H1 (cell line): ENCODE measurements at regions not wholly inside any gene's neighbourhood (a gene's known extent, or its start where the extent isn't known, plus 50 kb on each side); places are given as distances from the start of the nearest gene placed in this dataset.

Experiments
- CTCF ChIA-PET: fragments of 300-600 bp; sonication (Branson Sonifier 250); formaldehyde crosslinking; loops from one replicate; lab custom pipeline; 2021; ENCODE audit not compliant: partially characterized antibody; lab: Charles Lee
- POLR2A ChIA-PET: fragments of 300-600 bp; sonication (Branson Sonifier 250); formaldehyde crosslinking; loops from one replicate; lab custom pipeline; 2021; ENCODE audit warnings: inconsistent platforms; ENCODE audit not compliant: partially characterized antibody; lab: Charles Lee
- DNase-seq, 2 experiments: peaks; one replicate each; pipeline versions ENCODE4 v3.0.0 to v3.0.0-alpha.2; 2010 to 2022; ENCODE audit warnings: low spot score in 2 of 2, low read depth in 1 of 2, mixed read lengths in 1 of 2
- FAIRE-seq: peaks from 2 replicates; lab custom pipeline; 2011; peaks lifted over from hg19 to GRCh38; lab: Jason Lieb, UNC
- H2AFZ ChIP-seq: 2 replicates; pipeline ENCODE4 v1.8.1; 2012; ENCODE audit warnings: low read length, inconsistent platforms
- H2AK5ac ChIP-seq: 2 replicates; pipeline ENCODE4 v1.6.1; 2013; ENCODE audit warnings: low read depth, low read length
- H2BK120ac ChIP-seq: replicated peaks from 2 replicates; pipeline ENCODE3; 2013; ENCODE audit warnings: low read depth, low read length, inconsistent platforms
- H2BK12ac ChIP-seq: 2 replicates; pipeline ENCODE4 v1.6.1; 2013; ENCODE audit warnings: low read depth, low read length
- H2BK15ac ChIP-seq: 2 replicates; pipeline ENCODE4 v1.6.1; 2013; ENCODE audit warnings: low read length
- H2BK20ac ChIP-seq: 2 replicates; pipeline ENCODE4 v1.6.1; 2013; ENCODE audit warnings: low read length
- H2BK5ac ChIP-seq: 2 replicates; pipeline ENCODE4 v1.6.1; 2013; ENCODE audit warnings: low read depth, low read length
- H3K14ac ChIP-seq: 2 replicates; pipeline ENCODE4 v1.6.1; 2013; ENCODE audit warnings: inconsistent platforms; ENCODE audit not compliant: insufficient read length
- H3K18ac ChIP-seq: 2 replicates; pipeline ENCODE4 v1.6.1; 2013; ENCODE audit warnings: low read length; ENCODE audit errors: extremely low read depth
- H3K23ac ChIP-seq: 2 replicates; pipeline ENCODE4 v1.6.1; 2013; ENCODE audit warnings: inconsistent platforms; ENCODE audit not compliant: insufficient read length
- H3K23me2 ChIP-seq: 2 replicates; pipeline ENCODE4 v1.6.1; 2013; ENCODE audit warnings: low read depth, low read length
- H3K27ac ChIP-seq: 2 replicates; pipeline ENCODE4 v1.6.1; 2011; ENCODE audit warnings: low read depth, low read length, inconsistent platforms
- H3K27me3 ChIP-seq, 4 experiments: replicated peaks in 1 of 4; 1 replicate in 1 of 4; 2 replicates in 3 of 4; pipeline versions ENCODE4 v1.6.1 to v1.8.1; 2011 to 2013; ENCODE audit warnings: low read length in 3 of 4, mild to moderate bottlenecking in 3 of 4, inconsistent platforms in 2 of 4, mixed read lengths in 2 of 4, moderate library complexity in 1 of 4; ENCODE audit not compliant: control insufficient read depth in 3 of 4, insufficient read depth in 3 of 4; ENCODE audit errors: extremely low read depth in 1 of 4
- H3K36me3 ChIP-seq, 4 experiments: 2 replicates each; pipeline versions ENCODE4 v1.6.1 to v1.8.1; 2011 to 2013; ENCODE audit warnings: mild to moderate bottlenecking in 4 of 4, low read length in 3 of 4, moderate library complexity in 2 of 4, control low read depth in 1 of 4, inconsistent platforms in 1 of 4; ENCODE audit not compliant: insufficient read depth in 4 of 4, control insufficient read depth in 2 of 4
- H3K4ac ChIP-seq: replicated peaks from 2 replicates; pipeline ENCODE3; 2013; ENCODE audit warnings: low read length, low read depth, mixed read lengths, inconsistent platforms; ENCODE audit not compliant: insufficient read length
- H3K4me1 ChIP-seq, 4 experiments: replicated peaks in 1 of 4; 1 replicate in 1 of 4; 2 replicates in 3 of 4; pipeline versions ENCODE4 v1.6.1 to v1.8.1; 2011 to 2013; ENCODE audit warnings: low read length in 3 of 4, inconsistent platforms in 2 of 4, mixed read lengths in 1 of 4; ENCODE audit not compliant: insufficient read depth in 4 of 4, control insufficient read depth in 3 of 4
- H3K4me2 ChIP-seq, 2 experiments: 2 replicates each; pipeline versions ENCODE4 v1.6.1 to v1.8.1; 2011 to 2013; ENCODE audit warnings: low read depth in 2 of 2, low read length in 2 of 2, control low read depth in 1 of 2, inconsistent platforms in 1 of 2, mild to moderate bottlenecking in 1 of 2; ENCODE audit not compliant: insufficient read depth in 1 of 2
- H3K4me3 ChIP-seq, 4 experiments: fragments of 200-600, 300-600 bp in 1 of 4; sonication (generic), shearing (Covaris generic), sonication (Bioruptor Twin) in 1 of 4; 2 replicates each; pipeline versions ENCODE4 v1.5.1 to v1.8.1; 2011 to 2016; ENCODE audit warnings: low read length in 4 of 4, low read depth in 3 of 4, control low read depth in 2 of 4, inconsistent platforms in 2 of 4, mild to moderate bottlenecking in 2 of 4, mixed read lengths in 1 of 4, moderate library complexity in 1 of 4; ENCODE audit not compliant: insufficient read depth in 2 of 4; ENCODE audit errors: extremely low read depth in 1 of 4
- H3K56ac ChIP-seq: replicated peaks from 2 replicates; pipeline ENCODE3; 2013; ENCODE audit warnings: low read depth, mild to moderate bottlenecking, mixed read lengths, low read length, inconsistent platforms; ENCODE audit not compliant: insufficient read length
- H3K79me1 ChIP-seq: 2 replicates; pipeline ENCODE4 v1.6.1; 2013; ENCODE audit warnings: low read depth, low read length, control low read depth
- H3K79me2 ChIP-seq, 2 experiments: 2 replicates each; pipeline versions ENCODE4 v1.6.1 to v1.8.1; 2012 to 2013; ENCODE audit warnings: low read length in 2 of 2, mild to moderate bottlenecking in 2 of 2, inconsistent platforms in 1 of 2; ENCODE audit not compliant: insufficient read depth in 2 of 2, control insufficient read depth in 1 of 2
- H3K9ac ChIP-seq, 4 experiments: replicated peaks in 1 of 4; 1 replicate in 1 of 4; 2 replicates in 3 of 4; pipeline versions ENCODE4 v1.6.1 to v1.8.1; 2011 to 2013; ENCODE audit warnings: low read depth in 3 of 4, low read length in 3 of 4, control low read depth in 2 of 4, mild to moderate bottlenecking in 2 of 4, moderate library complexity in 2 of 4, inconsistent platforms in 1 of 4; ENCODE audit errors: extremely low read depth in 1 of 4
- H3K9me3 ChIP-seq, 2 experiments: 2 replicates each; pipeline versions ENCODE4 v1.6.1 to v1.8.1; 2012 to 2013; ENCODE audit warnings: mild to moderate bottlenecking in 2 of 2, moderate library complexity in 2 of 2, control low read depth in 1 of 2, inconsistent platforms in 1 of 2, low read depth in 1 of 2, low read length in 1 of 2, mixed read lengths in 1 of 2; ENCODE audit not compliant: insufficient read depth in 2 of 2
- H4K20me1 ChIP-seq, 2 experiments: replicated peaks in 1 of 2; 2 replicates each; pipeline versions ENCODE3 to v1.8.1; 2011 to 2013; ENCODE audit warnings: inconsistent platforms in 2 of 2, low read length in 2 of 2, mild to moderate bottlenecking in 1 of 2; ENCODE audit not compliant: insufficient read depth in 2 of 2, control insufficient read depth in 1 of 2
- H4K5ac ChIP-seq: 2 replicates; pipeline ENCODE4 v1.6.1; 2013; ENCODE audit warnings: low read length, low read depth, mixed read lengths, inconsistent platforms; ENCODE audit not compliant: insufficient read length
- H4K8ac ChIP-seq: 2 replicates; pipeline ENCODE4 v1.8.0; 2013; ENCODE audit warnings: mild to moderate bottlenecking, moderate library complexity, low read length, inconsistent platforms; ENCODE audit not compliant: insufficient read depth; ENCODE audit errors: extremely low read depth
- H4K91ac ChIP-seq: replicated peaks from 2 replicates; pipeline ENCODE3; 2013; ENCODE audit warnings: low read length, mixed read lengths, inconsistent platforms; ENCODE audit not compliant: insufficient read length
- CBX8 ChIP-seq: fragments of 300-800, 300-1000 bp; sonication (generic); IDR thresholded peaks from 2 replicates; pipeline ENCODE4 v1.7.1; 2016; ENCODE audit warnings: low read depth, low read length, borderline replicate concordance
- CREB1 ChIP-seq: IDR thresholded peaks from 2 replicates; pipeline ENCODE4 v1.6.1; 2012; ENCODE audit warnings: inconsistent platforms
- CTCF ChIP-seq, 3 experiments: IDR thresholded peaks; 1 replicate in 2 of 3; 2 replicates in 1 of 3; pipeline versions ENCODE4 v1.5.1 to v1.6.1; 2011; ENCODE audit warnings: low read length in 3 of 3, mild to moderate bottlenecking in 3 of 3, inconsistent platforms in 2 of 3, low read depth in 1 of 3, moderate library complexity in 1 of 3; ENCODE audit not compliant: insufficient read depth in 1 of 3; ENCODE audit errors: control extremely low read depth in 1 of 3
- JUND ChIP-seq: IDR thresholded peaks from 2 replicates; pipeline ENCODE4 v1.6.1; 2011; ENCODE audit warnings: mild to moderate bottlenecking, improper control_type of control experiment, low read length
- KDM1A ChIP-seq: fragments of 200-600, 300-600 bp; sonication (generic); IDR thresholded peaks from 2 replicates; pipeline ENCODE4 v1.7.1; 2016; ENCODE audit warnings: mild to moderate bottlenecking, low read length, borderline replicate concordance
- NRF1 ChIP-seq: IDR thresholded peaks from 2 replicates; pipeline ENCODE4 v1.6.1; 2011; ENCODE audit warnings: mild to moderate bottlenecking, low read depth, low read length, improper control_type of control experiment
- POLR2AphosphoS5 ChIP-seq: IDR thresholded peaks from 2 replicates; pipeline ENCODE4 v1.6.1; 2011; ENCODE audit warnings: low read depth, low read length
- POU5F1 ChIP-seq: IDR thresholded peaks from 2 replicates; pipeline ENCODE4 v1.6.1; 2011; ENCODE audit warnings: low read depth, mild to moderate bottlenecking, low read length, moderate library complexity
- RAD21 ChIP-seq, 2 experiments: IDR thresholded peaks in 1 of 2; conservative IDR thresholded peaks in 1 of 2; 2 replicates each; pipeline ENCODE4 v1.6.1; 2011; ENCODE audit warnings: low read depth in 2 of 2, low read length in 2 of 2, improper control_type of control experiment in 1 of 2, inconsistent platforms in 1 of 2, mild to moderate bottlenecking in 1 of 2, moderate library complexity in 1 of 2
- RFX5 ChIP-seq: IDR thresholded peaks from 2 replicates; pipeline ENCODE4 v1.6.1; 2011; ENCODE audit warnings: low read depth, low read length, improper control_type of control experiment, borderline replicate concordance
- SIRT6 ChIP-seq: IDR thresholded peaks from one replicate; pipeline ENCODE4 v1.7.1; 2012; ENCODE audit warnings: low read length, inconsistent platforms
- SP2 ChIP-seq: IDR thresholded peaks from 2 replicates; pipeline ENCODE4 v1.6.1; 2012; ENCODE audit warnings: mild to moderate bottlenecking, low read length, inconsistent platforms
- YY1 ChIP-seq: IDR thresholded peaks from 2 replicates; pipeline ENCODE4 v1.6.1; 2011; ENCODE audit warnings: low read depth, mild to moderate bottlenecking, low read length
- WGBS, 2 experiments: shearing (Covaris generic) in 1 of 2; methylation state at CpG; one replicate each; pipeline versions ENCODE4 v1.1.6 to v1.1.7; 2013 to 2015; ENCODE audit warnings: low lambda C conversion rate in 2 of 2, mixed read lengths in 2 of 2, inconsistent platforms in 1 of 2, low coverage in 1 of 2, missing lambda C conversion rate in 1 of 2; ENCODE audit not compliant: insufficient replicate concordance in 2 of 2, insufficient coverage in 1 of 2, insufficient read length in 1 of 2; ENCODE audit errors: extremely low coverage in 1 of 2, missing lambda C conversion rate in 1 of 2; 5-methylcytosine and 5-hydroxymethylcytosine counted together

DNA sequence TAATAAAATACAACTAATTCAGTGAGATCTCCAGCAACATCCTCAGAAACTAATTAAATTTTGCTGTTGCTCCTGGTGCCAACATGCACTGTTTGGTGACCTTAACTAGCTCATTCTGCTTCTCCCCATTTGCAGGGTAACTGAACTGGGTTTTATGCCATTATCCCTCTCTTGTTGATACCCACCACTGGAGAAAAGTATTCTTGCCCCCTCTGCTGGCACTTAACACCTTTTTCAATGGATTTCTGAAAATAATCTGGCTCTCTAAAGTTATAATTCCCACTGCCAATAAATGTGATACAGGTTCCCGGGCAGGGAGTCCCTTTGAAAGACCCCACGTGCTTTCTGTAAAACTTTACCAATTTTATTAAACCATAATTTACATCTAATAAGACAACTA lies 394.3 kb downstream of the OSTF1 start:
- no peaks in the 10 kb centered on the region for H3K4me1 ChIP-seq
- H3K18ac ChIP-seq = no peak overlapping the region
- H4K8ac ChIP-seq = no peak overlapping the region
- H3K79me1 ChIP-seq = no peaks in the 10 kb centered on the region
- H2AFZ ChIP-seq = no peak overlapping the region
- FAIRE-seq (peak; percentile 57), DNase-seq (no peak)
- POLR2A ChIA-PET = interaction anchor here (0.5 kb wide), 1 partner anchor 61 kb away, joined by 3 read pairs; no protein-coding TSS in a partner anchor
- WGBS, 2 experiments = 77% methylated on average over 2 of the region's 2 CpGs; no CpG with 5 or more reads in 1 of the 2 experiments
- H3K4me3 ChIP-seq = no peak overlapping the region
- H3K23ac ChIP-seq = no peak overlapping the region
- CTCF ChIA-PET = interaction anchor here (0.6 to 3.5 kb wide), 21 partner anchors 9 to 943 kb away, joined by 3 to 27 read pairs (median 4); no protein-coding TSS in a partner anchor
- no peak overlapping the region for H2BK120ac ChIP-seq
- no peak overlapping the region for H2AK5ac ChIP-seq
- H3K36me3 ChIP-seq = no peaks in the 10 kb centered on the region
- no peak overlapping the region for H3K56ac ChIP-seq
- H4K5ac ChIP-seq = no peak overlapping the region
- H3K27ac ChIP-seq = no peak overlapping the region
- no peaks in the 10 kb centered on the region for H4K20me1 ChIP-seq
- H2BK12ac ChIP-seq = no peak overlapping the region
- H2BK20ac ChIP-seq = no peak overlapping the region
- no peak overlapping the region for H3K9ac ChIP-seq
- no peak overlapping the region for H2BK5ac ChIP-seq
- H3K4ac ChIP-seq = no peak overlapping the region
- H3K27me3 ChIP-seq = no peaks in the 10 kb centered on the region
- no peak overlapping the region for H3K4me2 ChIP-seq
- H4K91ac ChIP-seq = no peak overlapping the region
- no peaks in the 10 kb centered on the region for H3K79me2 ChIP-seq
- H3K14ac ChIP-seq = no peak overlapping the region
- no peak overlapping the region for H2BK15ac ChIP-seq
- H3K9me3 ChIP-seq = peaks cover 7 to 10% of the 10 kb centered on the region in 2 experiments; a peak in 2 of 4 replicates
- no peaks in the 10 kb centered on the region for H3K23me2 ChIP-seq
- TF ChIP-seq RAD21 (IDR thresholded peaks at IDR 0.05 in 1 of 2, conservative IDR thresholded peaks at IDR 0.05 in 1 of 2; ENCODE audit: low read depth in 2 of 2, low read length in 2 of 2) = peak; percentile 77 to 82
- no peak for TF ChIP-seq KDM1A
- no peak for TF ChIP-seq NRF1
- TF ChIP-seq SP2 = no peak
- TF ChIP-seq YY1 = no peak
- no peak for TF ChIP-seq SIRT6
- TF ChIP-seq CTCF (IDR thresholded peaks at IDR 0.05; ENCODE audit: control extremely low read depth in 1 of 3, insufficient read depth in 1 of 3, low read depth in 1 of 3, low read length in 3 of 3) = peak in 2 of 3 experiments; percentile 36 to 58; a peak in 3 of 4 replicates
- TF ChIP-seq RFX5 = no peak
- no peak for TF ChIP-seq POLR2AphosphoS5
- no peak for TF ChIP-seq POU5F1
- no peak for TF ChIP-seq CBX8
- TF ChIP-seq JUND = no peak
- no peak for TF ChIP-seq CREB1
